Stomach (tissue), 4 donors: ENCODE measurements at regions not wholly inside any gene's neighbourhood (a gene's known extent, or its start where the extent isn't known, plus 50 kb on each side); places are given as distances from the start of the nearest gene placed in this dataset.

Source experiments
- CTCF ChIP-seq, 7 experiments: fragments of 450-650 bp in 4 of 7; fragments of 200-600 bp in 3 of 7; sonication (generic) in 3 of 7; IDR thresholded peaks; one replicate each; pipeline ENCODE4 v1.5.1; 2016 to 2019; ENCODE audit warnings: antibody characterized with exemption in 7 of 7, control low read depth in 2 of 7, mild to moderate bottlenecking in 1 of 7
- EP300 ChIP-seq: sonication (generic); formaldehyde crosslinking; IDR thresholded peaks from one replicate; pipeline ENCODE4 v1.6.1; 2017; ENCODE audit warnings: antibody characterized with exemption
- POLR2A ChIP-seq, 4 donors: fragments of 450-650 bp; IDR thresholded peaks; one replicate each; pipeline ENCODE4 v1.6.1; 2016; ENCODE audit warnings: antibody characterized with exemption in 4 of 4, control low read depth in 2 of 4, mild to moderate bottlenecking in 1 of 4, moderate library complexity in 1 of 4
- POLR2AphosphoS5 ChIP-seq, 3 donors: sonication (generic); formaldehyde crosslinking; IDR thresholded peaks; one replicate each; pipeline ENCODE4 v1.6.1; 2016; ENCODE audit warnings: antibody characterized with exemption in 3 of 3

- TF ChIP-seq POLR2AphosphoS5 (IDR thresholded peaks at IDR 0.05) (no peak), CTCF (IDR thresholded peaks at IDR 0.05) (no peak), POLR2A (IDR thresholded peaks at IDR 0.05) (no peak), EP300 (no peak)
These were observed 72.6 kb upstream of the RHOBTB1 start for GRCh38 chr10:61016630-61017029.
